ENCODE measurements at regions not wholly inside any gene's neighbourhood (a gene's known extent, or its start where the extent isn't known, plus 50 kb on each side); places are given as distances from the start of the nearest gene placed in this dataset.

DNA sequence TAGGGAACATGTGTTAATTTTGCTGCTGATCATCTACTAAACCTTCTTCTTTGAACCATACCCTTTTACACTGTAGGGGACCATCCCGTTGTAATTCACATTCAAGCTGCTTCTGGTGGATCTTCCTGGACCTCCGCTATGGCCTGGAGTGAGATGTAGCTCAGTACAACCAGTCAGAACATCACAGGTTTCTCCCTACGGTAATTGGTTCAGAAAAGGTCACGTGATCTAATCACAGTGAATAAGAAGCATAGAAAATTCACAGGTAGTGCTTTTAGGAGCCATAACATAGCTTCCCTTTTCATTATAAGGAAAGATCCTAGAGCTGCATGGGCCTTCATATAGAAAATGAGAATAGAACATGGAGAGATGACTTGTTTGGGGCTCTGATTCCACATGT, 320.8 kb upstream of the PDZRN3 start:
- TF ChIP-seq, protein P1, sequence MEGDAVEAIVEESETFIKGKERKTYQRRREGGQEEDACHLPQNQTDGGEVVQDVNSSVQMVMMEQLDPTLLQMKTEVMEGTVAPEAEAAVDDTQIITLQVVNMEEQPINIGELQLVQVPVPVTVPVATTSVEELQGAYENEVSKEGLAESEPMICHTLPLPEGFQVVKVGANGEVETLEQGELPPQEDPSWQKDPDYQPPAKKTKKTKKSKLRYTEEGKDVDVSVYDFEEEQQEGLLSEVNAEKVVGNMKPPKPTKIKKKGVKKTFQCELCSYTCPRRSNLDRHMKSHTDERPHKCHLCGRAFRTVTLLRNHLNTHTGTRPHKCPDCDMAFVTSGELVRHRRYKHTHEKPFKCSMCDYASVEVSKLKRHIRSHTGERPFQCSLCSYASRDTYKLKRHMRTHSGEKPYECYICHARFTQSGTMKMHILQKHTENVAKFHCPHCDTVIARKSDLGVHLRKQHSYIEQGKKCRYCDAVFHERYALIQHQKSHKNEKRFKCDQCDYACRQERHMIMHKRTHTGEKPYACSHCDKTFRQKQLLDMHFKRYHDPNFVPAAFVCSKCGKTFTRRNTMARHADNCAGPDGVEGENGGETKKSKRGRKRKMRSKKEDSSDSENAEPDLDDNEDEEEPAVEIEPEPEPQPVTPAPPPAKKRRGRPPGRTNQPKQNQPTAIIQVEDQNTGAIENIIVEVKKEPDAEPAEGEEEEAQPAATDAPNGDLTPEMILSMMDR (IDR thresholded peaks at IDR 0.05) = no peak
- TF ChIP-seq POLR2A (IDR thresholded peaks at IDR 0.05) = no peak

All from esophagus squamous epithelium (tissue), 4 donors.